IMR-90 (cell line): ENCODE measurements at regions not wholly inside any gene's neighbourhood (a gene's known extent, or its start where the extent isn't known, plus 50 kb on each side); places are given as distances from the start of the nearest gene placed in this dataset.

Experiments used
- ATAC-seq: fragments of 200-7000 bp; cut with Tn5 transposase; 2 replicates; pipeline ENCODE4 v1.9.1; 2020; ENCODE audit warnings: low read depth, mild to moderate bottlenecking, moderate library complexity
- BruUV-seq: library from RNA; stranded (reverse); fragments of 400-500 nt; replicated peaks from 2 replicates; lab custom pipeline; 2021; lab: Mats Ljungman, UMichigan
- CTCF ChIA-PET: fragments of 300-600 bp; formaldehyde crosslinking; extraction: SDS; loops from one replicate; lab custom pipeline; 2021; ENCODE audit warnings: antibody characterized with exemption; lab: Yijun Ruan, JAX
- POLR2A ChIA-PET: fragments of 300-600 bp; sonication (Branson Sonifier 250); formaldehyde crosslinking; loops from one replicate; lab custom pipeline; 2022; ENCODE audit warnings: antibody characterized with exemption; ENCODE audit not compliant: unreplicated experiment; lab: Charles Lee
- DNase-seq: peaks from one replicate; pipeline ENCODE4 v3.0.0; 2013
- H2AFZ ChIP-seq: replicated peaks from 2 replicates; pipeline ENCODE3; 2013; ENCODE audit warnings: low read length, mild to moderate bottlenecking; ENCODE audit not compliant: poor library complexity
- H2AK5ac ChIP-seq: 2 replicates; pipeline ENCODE4 v1.6.1; 2013; ENCODE audit warnings: low read depth, low read length, inconsistent platforms
- H2AK9ac ChIP-seq: replicated peaks from 2 replicates; pipeline ENCODE3; 2013; ENCODE audit warnings: mild to moderate bottlenecking, low read depth, low read length, moderate library complexity; ENCODE audit not compliant: poor library complexity
- H2BK120ac ChIP-seq: 2 replicates; pipeline ENCODE4 v1.6.1; 2013; ENCODE audit warnings: low read depth, low read length, inconsistent platforms
- H2BK15ac ChIP-seq: 3 replicates; pipeline ENCODE4 v1.6.1; 2013; ENCODE audit warnings: low read depth, low read length, inconsistent platforms
- H2BK20ac ChIP-seq: 2 replicates; pipeline ENCODE4 v1.6.1; 2013; ENCODE audit warnings: low read depth, mild to moderate bottlenecking, inconsistent platforms, low read length, moderate library complexity
- H2BK5ac ChIP-seq: 2 replicates; pipeline ENCODE4 v1.6.1; 2013; ENCODE audit warnings: mild to moderate bottlenecking, low read depth, low read length, inconsistent platforms; ENCODE audit not compliant: poor library complexity, severe bottlenecking
- H3K14ac ChIP-seq: replicated peaks from 2 replicates; pipeline ENCODE4 v1.6.1; 2013; ENCODE audit warnings: low read depth, low read length, inconsistent platforms
- H3K18ac ChIP-seq: 2 replicates; pipeline ENCODE4 v1.6.1; 2013; ENCODE audit warnings: low read depth, low read length, control low read depth
- H3K23ac ChIP-seq: 2 replicates; pipeline ENCODE4 v1.6.1; 2013; ENCODE audit warnings: low read depth, low read length, inconsistent platforms
- H3K27ac ChIP-seq: 2 replicates; pipeline ENCODE4 v1.5.1; 2013; ENCODE audit warnings: mild to moderate bottlenecking, control low read depth, low read length; ENCODE audit not compliant: insufficient read depth
- H3K27me3 ChIP-seq: 2 replicates; pipeline ENCODE4 v1.6.1; 2013; ENCODE audit warnings: low read length; ENCODE audit not compliant: control insufficient read depth, insufficient read depth
- H3K36me3 ChIP-seq: 2 replicates; pipeline ENCODE4 v1.6.1; 2013; ENCODE audit warnings: low read length, mixed read lengths; ENCODE audit not compliant: control insufficient read depth, insufficient read depth
- H3K4ac ChIP-seq: 2 replicates; pipeline ENCODE4 v1.6.1; 2013; ENCODE audit warnings: low read depth, low read length, inconsistent platforms
- H3K4me1 ChIP-seq: 2 replicates; pipeline ENCODE4 v1.6.1; 2013; ENCODE audit warnings: low read length, mixed read lengths; ENCODE audit not compliant: control insufficient read depth, insufficient read depth
- H3K4me2 ChIP-seq: 2 replicates; pipeline ENCODE4 v1.6.1; 2013; ENCODE audit warnings: low read depth, mild to moderate bottlenecking, control low read depth, low read length, moderate library complexity
- H3K4me3 ChIP-seq: 2 replicates; pipeline ENCODE4 v1.5.1; 2013; ENCODE audit warnings: low read depth, mild to moderate bottlenecking, control low read depth, low read length, moderate library complexity; ENCODE audit not compliant: insufficient read depth
- H3K56ac ChIP-seq: 2 replicates; pipeline ENCODE4 v1.6.1; 2013; ENCODE audit warnings: low read length, inconsistent platforms; ENCODE audit not compliant: insufficient read depth; ENCODE audit errors: extremely low read depth
- H3K79me1 ChIP-seq, 2 experiments: 2 replicates each; pipeline ENCODE4 v1.6.1; 2013; ENCODE audit warnings: low read length in 2 of 2, inconsistent platforms in 1 of 2, low read depth in 1 of 2
- H3K9ac ChIP-seq: 2 replicates; pipeline ENCODE4 v1.6.1; 2013; ENCODE audit warnings: low read depth, low read length, control low read depth
- H3K9me1 ChIP-seq: 2 replicates; pipeline ENCODE4 v1.6.1; 2013; ENCODE audit warnings: low read length, inconsistent platforms; ENCODE audit not compliant: insufficient read depth
- H3K9me3 ChIP-seq: 2 replicates; pipeline ENCODE4 v1.6.1; 2013; ENCODE audit warnings: low read length; ENCODE audit not compliant: control insufficient read depth, insufficient read depth
- H4K20me1 ChIP-seq: 2 replicates; pipeline ENCODE4 v1.6.1; 2013; ENCODE audit warnings: low read length, inconsistent platforms; ENCODE audit not compliant: insufficient read depth
- H4K5ac ChIP-seq: 2 replicates; pipeline ENCODE4 v1.6.1; 2013; ENCODE audit warnings: mild to moderate bottlenecking, low read depth, low read length, control low read depth
- H4K8ac ChIP-seq, 2 experiments: 2 replicates each; pipeline ENCODE4 v1.6.1; 2013; ENCODE audit warnings: low read depth in 2 of 2, low read length in 2 of 2, control low read depth in 1 of 2, inconsistent platforms in 1 of 2
- H4K91ac ChIP-seq: 2 replicates; pipeline ENCODE4 v1.6.1; 2013; ENCODE audit warnings: low read depth, low read length, inconsistent platforms; ENCODE audit not compliant: insufficient read depth
- CTCF ChIP-seq: conservative IDR thresholded peaks from 2 replicates; pipeline ENCODE4 v1.5.1; 2012; ENCODE audit warnings: mild to moderate bottlenecking, low read depth, low read length, improper control_type of control experiment
- FOS ChIP-seq: fragments of 150-350 bp; IDR thresholded peaks from 2 replicates; pipeline ENCODE4 v1.6.1; 2016; ENCODE audit warnings: low read depth, low read length
- MXI1 ChIP-seq: IDR thresholded peaks from 2 replicates; pipeline ENCODE4 v1.6.1; 2012; ENCODE audit warnings: low read depth, mild to moderate bottlenecking, low read length, moderate library complexity, borderline replicate concordance
- RCOR1 ChIP-seq: IDR thresholded peaks from 2 replicates; pipeline ENCODE4 v1.6.1; 2012; ENCODE audit warnings: mild to moderate bottlenecking, low read length, improper control_type of control experiment; ENCODE audit not compliant: insufficient replicate concordance
- WGBS, 2 experiments: methylation state at CpG; one replicate each; pipeline versions ENCODE4 v1.1.5 to v1.1.7; 2013; ENCODE audit warnings: missing lambda C conversion rate in 2 of 2; ENCODE audit not compliant: insufficient read length in 1 of 2; ENCODE audit errors: extremely low coverage in 2 of 2; 5-methylcytosine and 5-hydroxymethylcytosine counted together
- dilution Hi-C: fragments of 300-500 bp; cut with HindIII; formaldehyde crosslinking; loops from one replicate; pipeline ENCODE4 v1.14.3; 2018; ENCODE audit warnings: low sequenced_read_pairs; ENCODE audit not compliant: unreplicated experiment
- in situ Hi-C: fragments of 300-500 bp; cut with MboI; formaldehyde crosslinking; loops from 3 replicates; pipeline ENCODE4 v1.14.3; 2019; ENCODE audit warnings: low sequenced_read_pairs, inconsistent platforms, mixed read lengths
- intact Hi-C: fragments of 100-400 bp; cut with micrococcal nuclease; formaldehyde crosslinking; loops from 2 replicates; pipeline ENCODE4 v1.10.0; 2022

DNA sequence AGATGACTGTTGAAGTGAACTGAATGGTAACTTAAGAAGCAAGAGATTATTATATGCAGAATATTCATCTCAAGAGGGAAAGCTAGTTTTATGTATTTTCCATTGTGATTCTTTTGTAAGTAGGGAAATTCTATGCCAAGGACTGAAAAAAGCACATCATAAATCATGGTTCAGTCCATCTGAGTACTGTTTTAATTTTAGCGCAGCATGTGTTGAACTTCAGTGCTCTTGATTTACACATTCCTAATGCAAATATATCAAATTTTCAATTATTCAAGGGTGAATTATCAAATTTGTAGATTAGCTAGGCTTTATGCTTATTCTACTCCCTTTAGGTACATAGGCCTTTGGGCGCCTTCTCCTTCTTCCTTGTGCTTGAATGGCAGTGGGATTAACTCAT lies 50.3 kb upstream of the TCF12 start:
- Histone ChIP-seq H4K91ac (no peak overlapping the region), H3K4ac (no peak overlapping the region), H3K9ac (no peak overlapping the region), H3K14ac (no peak overlapping the region), H3K79me1 (no peaks in the 10 kb centered on the region), H2BK5ac (no peak overlapping the region), H3K23ac (no peak overlapping the region), H3K9me1 (no peaks in the 10 kb centered on the region; the same call in 1 of the 2 replicates), H3K4me1 (peaks cover 7% of the 10 kb centered on the region), H2AK9ac (no peak overlapping the region), H3K36me3 (no peaks in the 10 kb centered on the region), H2BK15ac (no peak overlapping the region), H3K27me3 (no peaks in the 10 kb centered on the region), H3K4me3 (no peak overlapping the region), H3K4me2 (no peak overlapping the region), H2AFZ (no peak overlapping the region), H3K9me3 (no peaks in the 10 kb centered on the region), H2AK5ac (no peak overlapping the region), H4K20me1 (no peaks in the 10 kb centered on the region), H3K56ac (no peak overlapping the region), H3K18ac (no peak overlapping the region), H4K8ac (no peak overlapping the region), H4K5ac (no peak overlapping the region), H2BK20ac (no peak overlapping the region), H2BK120ac (no peak overlapping the region), H3K27ac (no peak overlapping the region)
- no TSS peak for BruUV-seq
- ChIA-PET POLR2A (no interaction called here), CTCF (interaction anchor here (2.8 kb wide), 1 partner anchor 377 kb away, joined by 10 read pairs; no protein-coding TSS in a partner anchor)
- TF ChIP-seq CTCF = no peak
- no peak for TF ChIP-seq FOS
- no peak for TF ChIP-seq RCOR1
- no peak for TF ChIP-seq MXI1
- dilution Hi-C loops = no loop called here
- in situ Hi-C loops = no loop called here
- ATAC-seq = no peak
- no peak for DNase-seq
- WGBS, 2 experiments = no CpG with 5 or more reads among the region's 2 CpGs
- intact Hi-C loops = no loop called here
